CD8-positive, alpha-beta memory T cell (primary cell): ENCODE measurements at regions not wholly inside any gene's neighbourhood (a gene's known extent, or its start where the extent isn't known, plus 50 kb on each side); places are given as distances from the start of the nearest gene placed in this dataset.

Experiments used
- CTCF ChIA-PET: fragments of 350-600 bp; sonication (Branson Sonifier 250); formaldehyde crosslinking; loops from one replicate; lab custom pipeline; 2021; ENCODE audit warnings: antibody characterized with exemption; lab: Charles Lee
- POLR2A ChIA-PET: fragments of 350-600 bp; sonication (Branson Sonifier 250); formaldehyde crosslinking; loops from one replicate; lab custom pipeline; 2021; ENCODE audit warnings: antibody characterized with exemption; lab: Charles Lee
- DNase-seq, 5 donors: peaks; one replicate each; pipeline versions ENCODE4 v3.0.0 to v3.0.0-alpha.2; 2020 to 2022; ENCODE audit warnings: mixed read lengths in 1 of 5
- H3K27ac ChIP-seq: one replicate; pipeline ENCODE4 v1.7.0; 2013; ENCODE audit warnings: low read depth, mild to moderate bottlenecking, low read length, moderate library complexity
- H3K27me3 ChIP-seq: 2 replicates; pipeline ENCODE4 v1.7.0; 2013; ENCODE audit warnings: low read length, mild to moderate bottlenecking; ENCODE audit not compliant: insufficient read depth, poor library complexity, severe bottlenecking
- H3K36me3 ChIP-seq: 2 replicates; pipeline ENCODE4 v1.7.0; 2013; ENCODE audit warnings: mild to moderate bottlenecking, low read length, moderate library complexity; ENCODE audit not compliant: insufficient read depth
- H3K4me1 ChIP-seq: 2 replicates; pipeline ENCODE4 v1.7.0; 2013; ENCODE audit warnings: mild to moderate bottlenecking, low read length, moderate library complexity; ENCODE audit not compliant: insufficient read depth
- H3K4me3 ChIP-seq: 2 replicates; pipeline ENCODE4 v1.7.0; 2013; ENCODE audit warnings: mild to moderate bottlenecking, low read length
- H3K9me3 ChIP-seq: 2 replicates; pipeline ENCODE4 v1.7.0; 2013; ENCODE audit warnings: mild to moderate bottlenecking, low read length
- H3K27ac Mint-ChIP-seq, 8 donors: one replicate each; pipeline ENCODE4 v1.8.0; 2020 to 2021; ENCODE audit warnings: mixed read lengths in 8 of 8, mild to moderate bottlenecking in 6 of 8, inconsistent platforms in 3 of 8, moderate library complexity in 3 of 8
- H3K27me3 Mint-ChIP-seq, 2 donors: one replicate each; pipeline ENCODE4 v1.8.0; 2020 to 2021; ENCODE audit warnings: mixed read lengths in 2 of 2, mild to moderate bottlenecking in 1 of 2, moderate library complexity in 1 of 2
- H3K36me3 Mint-ChIP-seq, 3 donors: one replicate each; pipeline ENCODE4 v1.8.0; 2020 to 2021; ENCODE audit warnings: mixed read lengths in 3 of 3, inconsistent platforms in 1 of 3, mild to moderate bottlenecking in 1 of 3
- H3K4me1 Mint-ChIP-seq, 3 donors: one replicate each; pipeline ENCODE4 v1.8.0; 2020 to 2021; ENCODE audit warnings: mixed read lengths in 3 of 3, inconsistent platforms in 1 of 3, mild to moderate bottlenecking in 1 of 3
- H3K4me3 Mint-ChIP-seq, 7 donors: one replicate each; pipeline ENCODE4 v1.8.0; 2020 to 2021; ENCODE audit warnings: mixed read lengths in 7 of 7, mild to moderate bottlenecking in 6 of 7, moderate library complexity in 4 of 7, inconsistent platforms in 2 of 7
- H3K9me3 Mint-ChIP-seq, 5 donors: one replicate each; pipeline ENCODE4 v1.8.0; 2020 to 2022; ENCODE audit warnings: mixed read lengths in 5 of 5, mild to moderate bottlenecking in 3 of 5, moderate library complexity in 2 of 5, inconsistent platforms in 1 of 5

DNA sequence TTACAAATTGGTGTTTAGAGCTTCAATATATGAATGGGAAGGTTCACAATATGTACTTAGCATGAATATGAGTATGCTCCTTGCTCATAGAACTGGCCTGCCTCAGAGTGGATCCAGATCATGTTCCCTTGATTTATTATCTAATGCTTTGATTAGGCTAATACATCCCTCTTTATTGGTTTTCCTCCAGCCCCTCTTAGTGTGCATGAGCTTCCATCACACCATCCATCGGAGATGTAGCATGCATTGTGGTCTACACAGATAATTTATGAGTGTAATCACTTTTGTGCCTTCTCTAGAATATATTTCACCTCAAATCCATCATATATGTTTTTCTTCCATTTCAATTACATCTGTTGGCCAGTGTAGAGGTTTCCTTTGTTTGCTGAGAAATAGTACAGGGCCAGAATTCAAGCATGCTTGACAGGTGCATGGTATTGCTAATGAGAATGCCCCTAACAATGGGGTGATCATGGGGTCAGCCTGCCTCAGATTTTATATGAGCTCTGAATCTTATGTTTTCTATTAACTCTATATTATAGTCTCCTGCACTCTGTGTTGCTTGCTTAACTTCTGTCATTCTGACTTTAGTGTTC lies 786.4 kb upstream of the ARPP21 start:
- ChIA-PET CTCF (no interaction called here), POLR2A (no interaction called here)
- Mint-ChIP-seq H3K27ac (no peak overlapping the region), H3K4me3 (no peak overlapping the region), H3K9me3 (peaks cover 0 to 8% (median 3%) of the 10 kb centered on the region in 5 donors), H3K27me3 (no peaks in the 10 kb centered on the region), H3K36me3 (no peaks in the 10 kb centered on the region), H3K4me1 (no peaks in the 10 kb centered on the region)
- no peaks in the 10 kb centered on the region for H3K27me3 ChIP-seq
- H3K27ac ChIP-seq, result no peak overlapping the region
- no peak for DNase-seq
- H3K4me1 ChIP-seq, result no peaks in the 10 kb centered on the region
- H3K36me3 ChIP-seq, result no peaks in the 10 kb centered on the region
- no peak overlapping the region for H3K4me3 ChIP-seq
- H3K9me3 ChIP-seq, result no peaks in the 10 kb centered on the region

DNA sequence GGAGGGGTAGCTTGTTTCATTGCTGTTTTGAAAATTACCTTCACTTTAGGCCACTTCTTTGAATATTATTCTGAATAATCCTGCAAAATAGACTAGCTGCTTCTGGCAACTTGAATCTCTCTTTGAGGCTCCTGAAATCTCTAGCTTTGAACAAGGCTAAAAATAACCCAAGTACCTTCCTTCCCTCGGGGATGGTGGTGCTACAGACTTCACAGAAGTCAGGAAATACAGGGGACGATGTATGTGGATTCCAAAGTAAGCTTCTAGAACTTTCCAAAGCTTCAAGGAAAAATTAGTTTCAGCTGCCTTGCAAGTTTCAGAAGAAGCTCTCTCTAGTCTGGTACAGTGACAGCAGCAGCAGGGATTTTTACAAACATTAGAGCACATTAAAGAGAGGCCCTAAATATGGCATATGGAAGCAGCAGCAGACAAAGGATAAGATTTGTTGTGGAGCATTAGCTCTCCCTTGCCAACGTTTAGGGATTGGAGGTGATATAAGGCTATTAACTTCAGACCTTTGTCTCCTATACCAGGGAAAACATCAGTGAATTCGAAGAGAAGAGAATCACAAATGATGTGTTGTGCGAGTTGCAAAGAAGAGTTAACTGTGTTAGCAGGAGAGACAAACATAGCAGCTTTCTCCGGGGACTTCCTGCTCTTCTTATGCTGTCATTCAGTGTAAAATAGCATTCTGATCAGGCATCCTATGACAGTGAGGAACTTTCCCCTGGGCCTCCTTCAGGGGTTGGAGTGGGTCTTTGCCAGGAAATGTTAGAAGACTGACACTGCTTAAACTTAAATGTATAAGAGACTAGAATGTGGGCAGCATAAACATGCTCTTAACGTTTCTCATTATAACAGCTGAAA lies 783.0 kb upstream of the ARPP21 start:
- H3K27me3 ChIP-seq, result no peaks in the 10 kb centered on the region
- Mint-ChIP-seq H3K4me1 (no peaks in the 10 kb centered on the region), H3K4me3 (no peak overlapping the region), H3K27ac (no peak overlapping the region), H3K27me3 (no peaks in the 10 kb centered on the region), H3K9me3 (peaks cover 0 to 12% (median 0%) of the 10 kb centered on the region in 5 donors), H3K36me3 (no peaks in the 10 kb centered on the region)
- POLR2A ChIA-PET, result no interaction called here
- H3K4me1 ChIP-seq, result no peaks in the 10 kb centered on the region
- H3K27ac ChIP-seq, result no peak overlapping the region
- H3K36me3 ChIP-seq, result no peaks in the 10 kb centered on the region
- DNase-seq, result no peak
- H3K4me3 ChIP-seq, result no peak overlapping the region
- no peaks in the 10 kb centered on the region for H3K9me3 ChIP-seq
- CTCF ChIA-PET, result interaction anchor here (1.1 kb wide), 1 partner anchor 12 kb away, joined by 3 read pairs; no protein-coding TSS in a partner anchor

DNA sequence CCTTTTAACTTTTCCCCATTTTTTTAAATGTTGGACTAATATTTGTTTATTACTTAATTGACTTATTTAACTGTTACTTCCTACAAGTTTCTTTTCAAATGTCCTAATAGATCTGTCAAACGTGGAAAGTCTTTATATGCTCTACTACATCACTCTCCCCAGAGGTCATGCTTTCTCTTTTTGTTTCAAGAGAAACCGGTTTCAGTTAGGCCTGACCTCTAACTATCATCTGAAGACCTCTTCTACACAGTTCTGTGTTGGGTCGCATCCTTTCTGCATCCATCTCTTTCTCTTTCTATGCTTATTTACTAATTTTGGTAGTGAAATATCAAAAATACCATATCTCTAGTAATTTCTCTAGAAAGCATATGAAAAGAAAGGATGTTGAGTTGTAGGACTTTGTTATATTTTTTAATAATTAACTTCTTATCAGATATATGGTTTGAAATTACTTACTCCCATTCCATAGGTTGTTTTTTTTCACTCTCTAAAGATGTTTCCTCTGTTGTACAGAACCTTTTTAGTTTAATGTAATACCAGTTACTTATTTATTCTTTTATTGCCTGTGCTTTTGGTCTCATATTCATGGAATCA lies 781.2 kb upstream of the ARPP21 start:
- Histone ChIP-seq H3K27me3 (no peaks in the 10 kb centered on the region), H3K9me3 (no peaks in the 10 kb centered on the region), H3K4me3 (no peak overlapping the region), H3K4me1 (no peaks in the 10 kb centered on the region), H3K36me3 (no peaks in the 10 kb centered on the region), H3K27ac (no peak overlapping the region)
- no peaks in the 10 kb centered on the region for H3K27me3 Mint-ChIP-seq
- no peak for DNase-seq
- no peak overlapping the region for H3K4me3 Mint-ChIP-seq
- H3K4me1 Mint-ChIP-seq, result no peaks in the 10 kb centered on the region
- POLR2A ChIA-PET, result no interaction called here
- peaks cover 0 to 10% (median 0%) of the 10 kb centered on the region in 5 donors for H3K9me3 Mint-ChIP-seq
- CTCF ChIA-PET, result no interaction called here
- H3K36me3 Mint-ChIP-seq, result no peaks in the 10 kb centered on the region
- no peak overlapping the region for H3K27ac Mint-ChIP-seq

DNA sequence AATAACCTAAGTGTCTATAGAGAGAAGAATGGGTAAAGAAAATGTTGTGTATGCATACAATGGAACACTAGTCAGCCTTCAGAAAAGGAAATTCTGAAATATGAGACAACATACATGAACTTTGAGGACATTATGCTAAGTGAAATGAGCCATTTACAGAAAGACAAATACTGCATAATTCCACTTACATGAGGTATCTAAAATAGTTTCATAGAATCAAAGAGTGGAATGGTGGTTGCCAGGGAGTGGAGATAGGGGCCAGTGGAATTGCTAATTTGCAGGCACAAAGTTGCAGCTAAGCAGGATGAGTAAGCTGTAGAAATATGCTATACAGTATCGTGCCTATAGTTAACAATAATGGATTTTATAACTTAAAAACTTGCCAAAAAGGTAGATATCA lies 779.6 kb upstream of the ARPP21 start:
- peaks cover 0 to 10% (median 0%) of the 10 kb centered on the region in 5 donors for H3K9me3 Mint-ChIP-seq

DNA sequence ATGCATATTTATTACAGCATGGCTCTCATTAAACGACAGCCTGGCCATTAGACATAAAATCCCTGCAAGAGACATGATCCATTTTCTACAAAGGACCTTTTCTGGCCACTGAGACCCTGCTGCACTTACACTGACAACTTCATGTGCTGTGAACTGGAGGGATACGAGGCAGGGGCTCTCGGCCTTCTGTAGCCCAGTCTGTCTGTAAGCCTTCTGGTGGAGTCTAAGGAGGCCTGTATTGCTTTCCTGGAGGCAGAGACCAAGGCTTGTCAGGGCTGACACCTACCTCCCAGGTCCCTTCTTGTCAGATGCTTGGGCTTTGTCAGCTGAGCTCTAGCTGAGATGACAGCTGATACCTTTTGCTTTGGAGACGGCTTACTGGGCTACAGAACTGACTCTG lies 776.9 kb upstream of the ARPP21 start:
- ChIA-PET POLR2A (no interaction called here), CTCF (no interaction called here)
- H3K4me3 ChIP-seq, result no peak overlapping the region
- no peaks in the 10 kb centered on the region for H3K9me3 ChIP-seq
- no peak overlapping the region for H3K27ac ChIP-seq
- peaks cover 0 to 17% (median 6%) of the 10 kb centered on the region in 5 donors for H3K9me3 Mint-ChIP-seq
- no peak overlapping the region for H3K27ac Mint-ChIP-seq
- H3K4me1 Mint-ChIP-seq, result no peaks in the 10 kb centered on the region
- no peak overlapping the region for H3K4me3 Mint-ChIP-seq
- no peak for DNase-seq
- no peaks in the 10 kb centered on the region for H3K4me1 ChIP-seq
- no peaks in the 10 kb centered on the region for H3K36me3 ChIP-seq
- no peaks in the 10 kb centered on the region for H3K27me3 Mint-ChIP-seq
- H3K27me3 ChIP-seq, result no peaks in the 10 kb centered on the region
- no peaks in the 10 kb centered on the region for H3K36me3 Mint-ChIP-seq

More for the DNA sequence above, 779.6 kb upstream of the ARPP21 start:
- H3K27ac ChIP-seq, result no peak overlapping the region
- H3K36me3 ChIP-seq, result no peaks in the 10 kb centered on the region
- no peaks in the 10 kb centered on the region for H3K4me1 Mint-ChIP-seq
- no peaks in the 10 kb centered on the region for H3K36me3 Mint-ChIP-seq
- no peaks in the 10 kb centered on the region for H3K4me1 ChIP-seq
- no peak overlapping the region for H3K27ac Mint-ChIP-seq
- H3K4me3 ChIP-seq, result no peak overlapping the region
- no peaks in the 10 kb centered on the region for H3K27me3 ChIP-seq
- CTCF ChIA-PET, result no interaction called here
- no peak overlapping the region for H3K4me3 Mint-ChIP-seq
- no peak for DNase-seq
- POLR2A ChIA-PET, result no interaction called here
- no peaks in the 10 kb centered on the region for H3K27me3 Mint-ChIP-seq
- no peaks in the 10 kb centered on the region for H3K9me3 ChIP-seq

DNA sequence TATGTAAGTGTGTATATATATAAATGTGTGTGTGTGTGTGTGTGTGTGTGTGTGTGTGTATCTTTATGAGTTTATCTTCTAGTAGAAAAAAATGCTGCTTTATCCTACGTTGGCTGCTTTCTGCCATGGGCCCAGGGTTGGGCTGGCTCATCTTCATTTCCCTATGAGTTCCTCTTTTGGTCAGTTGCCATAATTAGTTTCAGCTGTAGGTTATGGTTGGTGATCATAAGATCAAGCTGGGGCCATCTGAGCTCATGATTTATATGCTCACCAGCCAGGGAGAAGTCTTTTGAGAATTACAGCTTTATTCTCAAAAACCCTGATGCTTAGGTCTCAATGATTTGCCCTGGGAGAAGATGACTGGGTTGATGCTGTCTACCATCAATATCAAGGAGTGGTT lies 775.8 kb upstream of the ARPP21 start:
- ChIA-PET POLR2A (no interaction called here), CTCF (no interaction called here)
- DNase-seq, result no peak
- Histone ChIP-seq H3K4me3 (no peak overlapping the region), H3K27ac (no peak overlapping the region), H3K9me3 (no peaks in the 10 kb centered on the region), H3K36me3 (no peaks in the 10 kb centered on the region), H3K4me1 (no peaks in the 10 kb centered on the region), H3K27me3 (no peaks in the 10 kb centered on the region)
- peaks cover 0 to 20% (median 5%) of the 10 kb centered on the region in 5 donors for H3K9me3 Mint-ChIP-seq
- H3K4me1 Mint-ChIP-seq, result no peaks in the 10 kb centered on the region
- no peak overlapping the region for H3K27ac Mint-ChIP-seq
- no peak overlapping the region for H3K4me3 Mint-ChIP-seq
- peaks cover 0 to under 1% (median 0%) of the 10 kb centered on the region in 3 donors for H3K36me3 Mint-ChIP-seq
- no peaks in the 10 kb centered on the region for H3K27me3 Mint-ChIP-seq

DNA sequence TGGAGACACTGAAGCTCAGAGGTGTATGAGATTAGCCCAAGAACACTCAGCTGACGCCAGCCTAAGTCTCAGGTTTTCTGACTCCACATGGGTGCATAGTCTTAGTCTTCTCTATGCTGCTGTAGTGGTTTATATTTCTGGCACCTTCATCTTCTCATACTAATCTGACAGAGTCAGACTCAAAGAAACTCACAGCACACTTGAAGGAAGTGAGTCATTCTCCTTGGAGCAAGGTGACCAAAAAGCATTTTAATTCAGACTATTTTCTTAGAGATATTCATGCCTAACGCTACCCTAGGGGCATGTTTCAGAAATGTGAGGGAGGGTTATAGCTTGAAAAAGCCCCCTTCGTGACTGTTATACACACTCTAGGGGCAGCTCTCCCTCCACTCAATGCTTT lies 775.3 kb upstream of the ARPP21 start:
- H3K4me1 ChIP-seq, result no peaks in the 10 kb centered on the region
- Mint-ChIP-seq H3K27ac (no peak overlapping the region), H3K4me3 (no peak overlapping the region), H3K27me3 (no peaks in the 10 kb centered on the region), H3K36me3 (peaks cover 0 to 1% (median 0%) of the 10 kb centered on the region in 3 donors), H3K9me3 (peaks cover 0 to 24% (median 5%) of the 10 kb centered on the region in 5 donors), H3K4me1 (no peaks in the 10 kb centered on the region)
- H3K27ac ChIP-seq, result no peak overlapping the region
- H3K9me3 ChIP-seq, result no peaks in the 10 kb centered on the region
- DNase-seq, result no peak
- ChIA-PET CTCF (no interaction called here), POLR2A (no interaction called here)
- no peak overlapping the region for H3K4me3 ChIP-seq
- no peaks in the 10 kb centered on the region for H3K36me3 ChIP-seq
- no peaks in the 10 kb centered on the region for H3K27me3 ChIP-seq

DNA sequence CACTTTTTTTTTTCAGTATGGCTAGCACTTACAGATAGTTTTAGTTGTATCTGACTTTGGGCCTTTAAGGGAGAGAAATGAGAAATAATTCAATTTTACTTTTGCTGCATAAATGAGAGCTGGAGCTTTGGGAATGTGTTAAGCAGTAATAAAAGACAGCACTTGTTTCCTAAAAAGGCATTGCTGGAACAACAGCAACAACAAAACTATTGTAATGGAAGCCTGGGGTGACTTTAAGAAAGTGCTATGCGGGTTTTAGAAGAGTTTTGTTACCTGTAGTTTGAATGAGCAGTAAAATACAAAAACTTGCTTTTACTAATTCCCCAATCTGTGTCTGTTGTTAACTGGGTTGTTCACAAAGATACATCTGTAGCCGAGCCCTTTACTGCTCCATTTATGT lies 774.0 kb upstream of the ARPP21 start:
- no peaks in the 10 kb centered on the region for H3K4me1 ChIP-seq
- no peaks in the 10 kb centered on the region for H3K27me3 ChIP-seq
- ChIA-PET POLR2A (no interaction called here), CTCF (no interaction called here)
- H3K9me3 ChIP-seq, result no peaks in the 10 kb centered on the region
- H3K36me3 ChIP-seq, result no peaks in the 10 kb centered on the region
- Mint-ChIP-seq H3K27me3 (no peaks in the 10 kb centered on the region), H3K27ac (no peak overlapping the region), H3K4me3 (no peak overlapping the region), H3K4me1 (no peaks in the 10 kb centered on the region), H3K9me3 (peaks cover 0 to 22% (median 3%) of the 10 kb centered on the region in 5 donors), H3K36me3 (peaks cover 0 to 1% (median 0%) of the 10 kb centered on the region in 3 donors)
- H3K27ac ChIP-seq, result no peak overlapping the region
- no peak for DNase-seq
- H3K4me3 ChIP-seq, result no peak overlapping the region
